NCI-H146 (cell line): ENCODE measurements at regions not wholly inside any gene's neighbourhood (a gene's known extent, or its start where the extent isn't known, plus 50 kb on each side); places are given as distances from the start of the nearest gene placed in this dataset.
"Not testable (repeated sequence)": the region's sequence is repeated elsewhere in the genome, so short reads cannot be mapped to it uniquely, and the experiment has no call there.

Source experiments
- DNase-seq: peaks from one replicate; lab custom pipeline; 2025; lab: John Stamatoyannopoulos, UW

DNA sequence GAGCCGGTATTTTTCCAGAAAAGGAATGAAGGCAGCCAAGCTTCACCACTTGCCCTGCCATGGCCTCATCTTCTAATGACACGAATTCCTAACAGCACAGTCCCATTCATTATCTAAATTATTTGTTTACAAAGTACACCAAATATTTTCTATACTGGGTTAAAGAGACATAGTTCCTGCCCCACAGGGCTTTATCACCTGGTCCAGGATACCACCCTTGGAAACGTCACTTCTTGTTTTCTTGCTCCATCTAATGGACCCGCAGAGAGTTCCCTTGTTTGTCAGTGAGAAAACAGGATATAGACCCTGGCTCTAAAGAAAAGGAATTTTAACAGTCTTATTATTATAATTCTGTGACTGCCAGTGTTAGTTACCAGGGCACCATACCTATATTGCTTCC is 1165.4 kb downstream of the GATA3 start:
- peak; percentile 50 for DNase-seq

DNA sequence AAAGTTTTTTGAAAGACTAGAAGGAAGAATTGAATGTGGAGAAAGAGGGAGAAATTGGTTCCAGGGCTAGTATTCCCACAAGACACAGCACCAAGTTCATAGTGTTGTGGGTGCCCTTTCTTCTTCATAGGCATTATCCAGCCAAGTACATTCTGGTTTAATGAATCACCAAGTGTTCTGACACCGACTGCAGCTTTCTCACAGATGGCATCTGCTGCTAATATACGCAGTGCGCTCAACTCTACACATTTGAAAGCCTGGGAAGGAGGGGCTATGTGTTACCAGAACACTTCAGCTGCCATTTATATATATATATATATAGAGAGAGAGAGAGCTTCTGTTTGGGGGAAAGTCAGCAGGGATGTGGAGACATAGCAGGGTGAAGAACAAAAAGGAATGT is 1168.4 kb downstream of the GATA3 start:
- no peak for DNase-seq

DNA sequence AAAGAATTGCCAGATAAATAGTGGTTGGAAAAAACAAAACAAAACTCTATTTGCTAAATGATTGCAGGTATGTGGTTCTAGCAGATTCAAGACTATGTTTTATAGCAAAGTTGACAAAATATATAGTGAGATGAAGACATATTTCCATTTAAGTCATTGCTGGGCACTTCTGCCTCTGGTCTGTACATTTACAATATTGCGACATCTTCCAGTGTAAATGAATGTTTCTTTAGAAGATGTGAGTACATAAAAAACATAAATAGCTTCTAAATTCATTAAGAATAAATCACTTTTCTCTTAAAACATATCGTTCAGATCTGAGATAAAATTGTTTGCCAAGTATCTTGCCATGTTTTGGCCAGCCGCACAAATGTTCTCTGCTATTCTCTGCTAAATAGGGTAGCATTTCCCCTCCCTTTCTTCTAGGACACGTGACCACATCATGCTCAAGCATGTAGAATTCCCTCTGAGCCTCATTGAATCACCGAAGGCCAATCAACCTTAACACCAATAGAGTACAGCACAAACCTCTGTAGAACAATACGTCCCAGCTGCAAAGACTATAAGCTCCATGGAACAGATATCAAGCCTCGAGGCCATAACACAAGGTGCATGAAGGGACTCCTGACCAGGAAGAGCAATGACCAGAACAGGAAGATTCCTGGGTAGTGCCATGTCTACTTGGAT is 1173.3 kb downstream of the GATA3 start:
- DNase-seq = peak; percentile 54

DNA sequence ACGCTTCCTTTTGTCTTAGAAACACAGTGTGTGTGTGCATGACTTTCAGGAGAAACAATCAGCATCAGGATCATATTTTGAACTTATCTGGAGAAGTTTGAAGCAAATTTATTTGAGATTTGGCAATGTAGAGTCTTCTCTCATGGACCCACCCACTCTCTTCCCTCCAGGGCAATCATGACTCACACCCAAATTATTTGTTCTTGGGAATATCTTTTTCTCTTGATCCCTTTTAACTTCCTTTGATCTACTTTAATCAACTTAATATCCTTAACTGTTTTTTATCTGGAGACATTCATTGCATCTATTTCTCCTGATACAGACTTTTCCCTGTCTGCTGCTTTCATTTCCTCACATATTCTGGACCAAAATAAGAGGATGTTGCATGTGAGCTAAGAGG is 1174.3 kb downstream of the GATA3 start:
- DNase-seq = no peak

DNA sequence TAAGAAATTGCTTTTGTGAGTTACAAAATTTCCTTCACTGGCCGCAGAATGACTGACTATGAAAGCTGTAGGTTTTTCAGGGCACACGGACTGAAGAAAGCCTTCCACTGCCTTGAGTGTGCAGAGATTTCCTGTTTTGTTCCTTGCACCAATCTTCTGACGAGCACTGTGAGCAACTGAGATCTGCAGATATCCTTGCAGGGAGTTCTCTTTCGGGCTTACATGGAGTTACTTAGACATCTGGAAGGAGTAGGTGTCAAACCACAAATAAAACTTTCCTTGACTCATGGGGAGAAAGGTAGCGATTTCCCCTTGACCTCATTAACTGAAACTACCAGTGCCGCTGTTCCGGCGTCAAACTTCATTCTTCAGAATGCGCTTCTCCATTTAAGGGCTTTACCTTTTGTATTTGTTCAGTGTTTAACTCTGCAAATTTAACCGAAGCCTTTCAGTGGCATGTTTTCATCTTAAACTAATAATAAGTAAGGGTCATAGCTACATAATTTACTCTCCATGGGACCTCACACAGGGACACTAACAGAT is 1175.3 kb downstream of the GATA3 start:
- no peak for DNase-seq

DNA sequence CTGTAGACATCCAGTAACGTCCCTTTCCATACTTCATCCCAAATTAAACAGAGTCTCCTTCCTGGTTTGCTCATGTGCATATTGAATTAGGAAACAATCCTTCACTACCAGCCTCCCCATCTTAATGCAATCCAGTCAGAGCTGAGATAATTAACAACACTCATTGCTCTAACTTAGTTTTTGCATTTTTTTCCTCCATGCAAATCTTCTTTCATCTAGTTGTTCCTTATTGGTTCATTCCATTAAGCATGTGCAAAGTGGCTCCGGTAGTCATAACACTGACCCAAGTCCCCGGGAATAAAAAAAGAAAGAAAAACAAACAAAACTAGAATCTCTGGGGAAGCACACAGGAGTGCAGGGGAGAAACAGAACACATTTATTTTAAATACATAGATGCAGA is 1176.1 kb downstream of the GATA3 start:
- DNase-seq = no peak

DNA sequence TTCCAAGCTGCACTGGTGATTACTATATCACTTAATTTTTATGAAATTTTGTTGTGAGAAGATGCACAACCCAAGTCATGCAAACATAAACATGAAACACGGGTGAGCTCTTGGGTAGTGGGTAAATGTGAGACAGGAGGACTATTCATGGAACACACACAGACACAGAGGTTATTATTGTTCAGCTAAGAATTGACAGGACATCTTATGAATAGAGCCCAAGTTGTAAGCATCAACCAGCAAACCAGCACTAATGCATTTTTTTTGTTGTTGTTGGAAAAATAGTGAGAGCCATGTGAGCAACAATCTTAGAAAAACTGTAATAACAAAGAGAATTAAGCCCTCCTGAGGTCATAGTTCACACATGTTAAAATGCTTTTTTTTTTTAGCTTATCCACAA is 1179.7 kb downstream of the GATA3 start:
- DNase-seq = no peak

DNA sequence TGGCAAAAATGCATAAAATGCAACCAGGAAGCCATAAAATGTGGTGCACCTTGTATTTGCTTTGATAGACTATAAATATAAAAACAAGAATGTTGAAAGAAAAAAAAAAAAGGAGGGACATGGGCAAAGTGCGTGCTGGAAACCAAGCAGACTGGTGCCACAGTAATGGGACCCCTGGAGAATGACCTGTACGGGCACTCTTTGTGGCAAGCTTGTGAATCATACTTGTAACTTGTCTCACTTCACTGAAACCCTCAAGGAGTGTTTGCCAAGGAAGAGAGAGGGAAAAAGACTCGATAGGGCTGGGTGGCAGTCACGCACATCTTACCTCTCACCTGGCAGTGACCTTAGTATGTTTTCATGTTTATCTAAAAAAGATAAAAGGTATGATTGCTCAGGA is 1183.6 kb downstream of the GATA3 start:
- DNase-seq = no peak

DNA sequence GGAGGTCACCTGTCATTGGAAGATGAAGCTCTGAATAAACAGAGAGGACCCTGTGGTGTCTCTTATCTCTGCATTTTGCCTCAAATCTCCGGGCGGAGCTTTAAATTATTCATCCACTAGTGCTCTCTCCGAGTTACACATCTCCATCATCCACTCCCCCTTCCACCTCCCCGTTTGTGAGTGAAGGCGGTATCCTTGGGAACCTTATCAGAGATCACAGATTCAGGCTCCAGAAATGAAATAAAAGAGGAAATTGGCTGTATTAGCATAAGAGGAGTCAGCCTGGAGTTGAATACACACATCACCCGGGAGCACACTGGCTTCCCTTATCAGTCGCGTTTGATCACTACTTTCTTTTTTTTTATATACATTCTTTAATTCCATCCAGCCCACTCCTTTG is 1184.8 kb downstream of the GATA3 start:
- peak; percentile 95 for DNase-seq

DNA sequence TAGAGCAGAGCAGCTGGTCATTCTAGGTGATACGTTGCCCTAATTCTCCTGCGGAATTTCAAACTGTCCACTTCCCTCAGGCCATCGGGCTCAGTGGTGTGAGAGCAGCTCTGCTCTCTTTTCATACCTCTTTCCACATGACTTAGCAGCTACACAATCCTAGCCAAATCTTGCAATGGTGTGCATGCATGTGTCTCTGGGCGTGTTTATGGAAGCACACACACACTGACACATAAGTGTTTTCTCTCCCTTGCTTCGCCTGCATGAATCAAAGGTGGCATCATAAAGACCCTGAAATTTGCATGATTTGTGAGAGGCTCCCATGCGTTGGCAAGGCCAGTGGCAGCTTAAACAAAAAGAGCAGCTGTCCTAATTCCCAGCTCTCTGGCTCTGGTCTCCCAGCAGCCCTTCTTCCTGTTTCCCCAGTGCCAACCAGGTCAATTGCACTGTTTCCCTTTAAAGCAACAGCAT is 1189.5 kb downstream of the GATA3 start:
- DNase-seq = peak; percentile 76

DNA sequence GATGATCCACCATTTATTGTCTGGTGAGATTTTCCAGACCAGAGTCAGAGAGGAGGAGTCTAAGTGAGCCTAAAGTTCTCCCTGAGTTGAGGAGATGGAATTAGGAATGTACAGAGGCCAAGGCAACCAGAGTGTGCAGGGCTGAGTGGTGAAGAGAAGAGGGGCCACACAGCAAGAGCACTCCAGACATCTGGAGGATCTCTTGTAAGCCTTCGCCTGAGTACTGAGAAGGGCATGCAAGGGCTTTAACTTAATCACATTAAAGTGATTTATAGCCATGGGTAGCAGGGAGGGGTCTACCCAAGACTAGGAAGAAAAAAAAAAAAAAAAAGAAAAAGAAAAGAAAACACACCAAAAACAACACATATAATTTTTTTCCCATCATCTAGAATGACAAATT is 1190.4 kb downstream of the GATA3 start:
- no peak for DNase-seq

DNA sequence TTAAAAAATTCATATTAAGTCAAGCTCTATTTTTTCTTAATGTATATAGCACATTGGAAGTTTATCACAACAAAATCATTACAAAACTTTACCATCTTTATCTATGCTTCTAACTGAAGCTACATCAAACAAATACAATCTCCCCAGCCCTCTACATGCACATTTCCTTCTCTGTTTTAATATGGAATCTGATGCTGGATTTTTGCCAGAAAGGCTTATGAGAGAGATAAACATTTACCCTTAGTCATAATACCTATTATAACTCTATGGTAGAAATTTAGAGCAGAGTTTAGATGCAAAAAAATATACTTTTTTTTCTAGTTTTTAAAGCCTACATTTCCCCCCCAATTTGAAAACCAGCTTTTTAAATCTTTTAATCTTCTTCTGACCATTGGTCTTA is 1198.6 kb downstream of the GATA3 start:
- no peak for DNase-seq

DNA sequence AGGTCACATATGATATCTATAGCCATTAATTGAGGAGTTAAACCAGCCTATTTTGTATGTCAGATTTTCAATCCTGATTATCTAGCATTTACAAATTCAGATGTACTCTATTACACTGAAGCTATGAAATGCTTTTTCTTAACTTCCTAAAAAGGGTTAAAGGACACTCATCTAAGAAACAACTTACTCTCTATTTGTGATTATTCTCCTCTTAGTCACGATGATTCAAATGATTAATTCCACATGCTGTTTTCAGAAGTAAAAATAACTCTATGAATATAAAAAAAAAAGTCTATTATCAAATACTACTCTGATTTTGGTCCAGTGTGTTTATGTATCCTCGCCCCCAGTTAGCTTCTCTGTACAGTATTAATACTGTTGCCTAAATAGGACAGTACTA is 1199.9 kb downstream of the GATA3 start:
- no peak for DNase-seq

DNA sequence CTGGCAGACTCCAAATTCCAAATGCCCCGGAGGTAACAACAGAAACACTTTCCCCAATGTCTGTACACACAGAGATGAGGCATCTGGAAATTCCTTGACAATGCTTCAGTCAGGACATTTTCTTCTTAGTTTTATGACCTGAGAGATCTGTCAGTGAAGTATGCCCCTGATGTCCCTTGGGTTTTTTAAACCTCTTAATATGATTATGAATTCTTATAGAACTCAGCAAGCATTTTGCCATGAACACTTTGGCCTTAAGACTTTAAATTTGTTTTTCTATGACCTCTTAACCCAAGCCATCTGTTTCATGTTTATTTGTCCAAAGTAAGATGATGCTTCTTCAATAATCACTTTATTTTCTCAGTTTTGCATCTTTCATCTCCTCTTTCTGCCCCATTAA is 1206.2 kb downstream of the GATA3 start:
- DNase-seq = no peak

DNA sequence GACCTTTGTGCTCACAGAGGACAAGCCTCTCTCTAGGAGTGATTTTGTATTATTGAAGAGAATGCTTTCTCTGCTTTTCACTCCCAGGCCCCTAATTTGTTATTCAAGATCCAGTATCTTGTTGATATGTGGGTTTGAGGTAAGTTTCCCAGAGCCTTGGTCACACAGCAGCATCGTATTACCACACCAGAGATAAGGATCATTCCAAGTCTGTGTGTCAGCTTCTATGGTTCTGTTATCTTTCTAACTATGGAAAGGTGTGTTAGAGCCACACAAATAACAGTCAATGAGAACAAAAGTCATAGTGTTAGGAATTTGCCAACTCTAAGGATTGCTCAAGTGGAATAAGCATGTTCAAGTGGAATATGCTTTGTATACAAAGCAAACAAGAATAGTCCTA is 1208.3 kb downstream of the GATA3 start:
- DNase-seq = no peak

DNA sequence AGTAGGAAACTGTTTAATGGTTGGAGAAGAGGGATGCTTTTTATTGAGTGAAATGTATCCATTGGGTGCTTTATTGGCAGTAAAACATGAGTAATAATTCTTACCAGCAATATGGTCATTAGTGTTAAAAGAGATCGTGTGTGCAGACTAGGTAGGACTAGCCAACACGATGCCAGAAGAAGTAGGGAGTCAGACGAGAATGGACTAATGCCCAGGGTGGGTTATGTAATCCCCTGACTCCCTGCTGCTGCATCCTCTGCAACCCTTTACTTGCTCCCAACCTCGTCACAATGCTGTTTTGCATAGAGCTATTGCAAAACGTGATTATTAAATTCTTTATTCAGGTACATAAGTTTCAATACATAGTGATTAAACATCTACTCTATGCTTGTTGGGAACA is 1213.7 kb downstream of the GATA3 start:
- DNase-seq = no peak

DNA sequence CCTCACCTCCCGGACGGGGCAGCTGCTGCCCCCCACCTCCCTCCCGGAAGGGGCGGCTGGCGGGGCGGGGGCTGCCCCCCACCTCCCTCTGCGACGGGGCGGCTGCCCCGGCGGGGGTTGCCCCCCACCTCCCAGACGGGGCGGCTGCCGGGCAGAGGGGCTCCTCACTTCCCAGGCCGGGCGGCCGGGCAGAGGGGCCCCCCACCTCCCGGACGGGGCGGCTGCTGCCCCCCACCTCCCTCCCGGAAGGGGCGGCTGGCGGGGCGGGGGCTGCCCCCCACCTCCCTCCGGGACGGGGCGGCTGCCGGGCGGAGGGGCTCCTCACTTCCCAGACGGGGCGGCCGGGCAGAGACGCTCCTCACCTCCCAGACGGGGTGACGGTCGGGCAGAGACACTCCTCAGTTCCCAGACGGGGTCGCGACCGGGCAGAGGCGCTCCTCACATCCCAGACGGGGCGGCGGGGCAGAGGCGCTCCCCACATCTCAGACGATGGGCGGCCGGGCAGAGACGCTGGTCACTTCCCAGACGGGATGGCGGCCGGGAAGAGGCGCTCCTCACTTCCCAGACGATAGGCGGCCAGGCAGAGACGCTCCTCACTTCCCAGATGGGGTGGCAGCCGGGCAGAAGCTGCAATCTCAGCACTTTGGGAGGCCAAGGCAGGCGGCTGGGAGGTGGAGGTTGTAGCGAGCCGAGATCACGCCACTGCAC is 1218.8 kb downstream of the GATA3 start:
- not testable (repeated sequence) for DNase-seq

DNA sequence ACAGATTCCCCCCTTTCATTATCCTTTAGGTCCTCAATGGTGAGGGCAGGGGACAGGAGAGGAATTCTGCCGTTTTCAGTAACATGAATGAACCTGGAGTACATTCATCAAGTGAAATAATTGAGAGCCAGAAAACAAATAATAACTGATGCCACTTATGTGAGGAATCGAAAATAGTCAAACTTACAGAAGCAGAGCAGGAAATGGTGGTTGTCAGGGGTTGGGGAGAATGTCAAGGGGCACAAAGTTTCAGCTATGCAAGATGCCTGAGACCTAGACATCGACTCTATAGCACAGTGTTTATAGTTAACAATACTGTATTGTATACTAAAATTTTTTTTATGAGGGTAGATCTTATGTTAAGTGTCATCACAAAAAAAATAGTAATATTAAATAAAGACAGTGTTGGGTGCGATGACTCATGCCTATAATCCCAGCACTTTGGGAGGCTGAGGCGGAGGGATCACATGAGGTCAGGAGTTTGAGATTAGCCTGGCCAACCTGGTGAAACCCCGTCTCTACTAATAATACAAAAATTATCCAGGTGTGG is 1219.8 kb downstream of the GATA3 start:
- no peak for DNase-seq

DNA sequence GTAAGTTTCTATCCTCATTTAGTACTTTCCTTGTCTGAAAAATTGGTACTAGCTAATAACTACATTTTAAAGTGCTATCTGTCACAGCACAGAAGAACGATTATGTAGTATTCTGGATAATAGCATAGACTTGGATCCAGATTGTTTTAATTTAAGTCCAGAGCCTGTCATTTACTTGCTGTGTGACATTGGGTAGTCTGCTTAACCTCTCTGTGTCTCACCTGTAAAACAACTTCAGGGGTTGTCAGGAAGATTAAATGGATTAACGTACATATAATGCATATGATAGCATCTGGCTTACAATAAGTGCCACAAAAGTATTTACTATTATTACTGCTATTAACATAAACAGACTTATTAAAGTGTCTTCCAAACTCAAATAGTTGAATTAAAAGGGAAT is 1221.4 kb downstream of the GATA3 start:
- no peak for DNase-seq

DNA sequence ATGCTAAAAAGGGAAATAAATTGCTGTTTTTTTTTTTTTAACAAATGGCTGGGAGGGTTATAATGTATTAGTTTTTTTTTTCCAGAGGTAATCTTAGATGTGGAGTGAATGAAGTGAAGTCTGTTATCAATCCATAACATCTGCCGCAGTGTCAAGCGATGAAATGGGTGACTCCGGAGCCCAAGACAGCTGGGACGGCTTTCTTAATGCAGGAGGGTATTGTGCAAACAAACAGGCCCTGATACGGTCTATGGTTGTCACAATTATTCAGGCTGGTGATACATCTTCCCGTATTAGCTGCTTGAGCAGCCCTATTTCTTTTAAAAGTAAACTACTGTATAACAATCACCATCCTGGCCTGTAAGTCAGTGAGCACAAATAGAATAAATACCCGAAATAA is 1231.2 kb downstream of the GATA3 start:
- DNase-seq = peak; percentile 41

DNA sequence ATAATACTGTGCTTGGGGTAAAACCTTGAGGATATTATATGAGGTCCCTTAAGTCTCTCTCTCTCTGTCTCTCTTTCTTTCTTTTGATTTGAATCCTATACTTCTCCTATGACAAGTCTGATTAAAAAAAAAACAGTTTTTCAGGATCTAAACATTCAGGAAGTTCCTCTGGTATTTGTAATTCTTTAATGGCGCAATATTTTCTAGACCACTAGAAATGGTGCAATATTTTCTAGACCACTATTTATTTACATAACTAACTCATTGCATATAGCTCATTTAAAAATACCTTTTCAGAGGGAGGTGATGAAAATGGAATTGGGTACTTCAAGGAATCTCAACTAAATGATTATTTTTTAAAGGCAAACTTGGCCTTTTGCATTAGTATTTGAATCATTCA is 1235.3 kb downstream of the GATA3 start:
- no peak for DNase-seq

DNA sequence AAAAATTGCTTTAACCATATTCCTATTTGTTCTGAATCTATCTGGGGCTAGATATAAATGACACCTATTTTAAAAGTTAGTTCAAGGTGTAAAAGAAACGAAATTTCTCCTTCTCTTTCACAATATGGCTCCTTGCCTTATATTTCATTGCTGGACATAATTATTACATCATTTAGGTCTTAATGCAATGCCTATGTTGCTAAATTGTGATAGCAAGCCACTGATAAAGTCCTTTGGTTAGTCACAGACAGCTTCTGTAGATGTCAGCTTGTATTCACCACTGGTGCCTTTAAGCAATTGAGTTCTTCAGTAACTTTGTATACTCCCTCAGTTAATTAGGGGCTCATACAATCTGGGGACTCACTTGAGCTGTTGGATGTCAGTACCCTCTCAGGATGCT is 1236.6 kb downstream of the GATA3 start:
- no peak for DNase-seq

DNA sequence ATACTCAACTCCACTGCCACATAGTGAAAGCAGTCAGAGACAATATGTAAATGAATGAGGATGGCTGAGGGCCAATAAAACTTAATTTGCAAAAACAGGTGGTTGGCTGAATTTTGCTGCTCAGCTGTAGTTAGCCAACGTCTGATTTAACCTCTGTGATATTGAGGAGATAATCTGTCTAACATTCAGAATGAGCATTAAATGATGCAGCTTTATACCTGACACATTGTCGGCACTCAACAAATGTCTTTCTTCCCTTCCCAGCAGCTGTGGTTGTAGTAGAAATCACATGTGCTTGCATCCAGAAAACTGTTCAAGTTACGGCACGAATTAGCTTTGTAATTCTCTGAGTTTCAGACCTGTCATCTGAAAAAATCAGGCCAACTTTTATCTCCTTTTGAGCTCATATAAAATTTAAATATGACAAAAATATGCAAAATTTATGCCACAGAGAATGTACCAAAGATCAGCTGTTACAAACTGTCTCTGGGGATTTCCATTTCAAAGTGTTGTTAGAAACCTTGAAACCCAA is 1239.7 kb downstream of the GATA3 start:
- DNase-seq = no peak
